IMR-90 (cell line): ENCODE measurements at regions not wholly inside any gene's neighbourhood (a gene's known extent, or its start where the extent isn't known, plus 50 kb on each side); places are given as distances from the start of the nearest gene placed in this dataset.
A peak's percentile ranks its signal among the peaks of the same experiment; 100 is the strongest.

Experiments used
- ATAC-seq: fragments of 200-7000 bp; cut with Tn5 transposase; 2 replicates; pipeline ENCODE4 v1.9.1; 2020; ENCODE audit warnings: low read depth, mild to moderate bottlenecking, moderate library complexity
- BruUV-seq: library from RNA; stranded (reverse); fragments of 400-500 nt; replicated peaks from 2 replicates; lab custom pipeline; 2021; lab: Mats Ljungman, UMichigan
- CTCF ChIA-PET: fragments of 300-600 bp; formaldehyde crosslinking; extraction: SDS; loops from one replicate; lab custom pipeline; 2021; ENCODE audit warnings: antibody characterized with exemption; lab: Yijun Ruan, JAX
- POLR2A ChIA-PET: fragments of 300-600 bp; sonication (Branson Sonifier 250); formaldehyde crosslinking; loops from one replicate; lab custom pipeline; 2022; ENCODE audit warnings: antibody characterized with exemption; ENCODE audit not compliant: unreplicated experiment; lab: Charles Lee
- DNase-seq: peaks from one replicate; pipeline ENCODE4 v3.0.0; 2013
- H2AFZ ChIP-seq: replicated peaks from 2 replicates; pipeline ENCODE3; 2013; ENCODE audit warnings: low read length, mild to moderate bottlenecking; ENCODE audit not compliant: poor library complexity
- H2AK5ac ChIP-seq: 2 replicates; pipeline ENCODE4 v1.6.1; 2013; ENCODE audit warnings: low read depth, low read length, inconsistent platforms
- H2AK9ac ChIP-seq: replicated peaks from 2 replicates; pipeline ENCODE3; 2013; ENCODE audit warnings: mild to moderate bottlenecking, low read depth, low read length, moderate library complexity; ENCODE audit not compliant: poor library complexity
- H2BK120ac ChIP-seq: 2 replicates; pipeline ENCODE4 v1.6.1; 2013; ENCODE audit warnings: low read depth, low read length, inconsistent platforms
- H2BK15ac ChIP-seq: 3 replicates; pipeline ENCODE4 v1.6.1; 2013; ENCODE audit warnings: low read depth, low read length, inconsistent platforms
- H2BK20ac ChIP-seq: 2 replicates; pipeline ENCODE4 v1.6.1; 2013; ENCODE audit warnings: low read depth, mild to moderate bottlenecking, inconsistent platforms, low read length, moderate library complexity
- H2BK5ac ChIP-seq: 2 replicates; pipeline ENCODE4 v1.6.1; 2013; ENCODE audit warnings: mild to moderate bottlenecking, low read depth, low read length, inconsistent platforms; ENCODE audit not compliant: poor library complexity, severe bottlenecking
- H3K14ac ChIP-seq: replicated peaks from 2 replicates; pipeline ENCODE4 v1.6.1; 2013; ENCODE audit warnings: low read depth, low read length, inconsistent platforms
- H3K18ac ChIP-seq: 2 replicates; pipeline ENCODE4 v1.6.1; 2013; ENCODE audit warnings: low read depth, low read length, control low read depth
- H3K23ac ChIP-seq: 2 replicates; pipeline ENCODE4 v1.6.1; 2013; ENCODE audit warnings: low read depth, low read length, inconsistent platforms
- H3K27ac ChIP-seq: 2 replicates; pipeline ENCODE4 v1.5.1; 2013; ENCODE audit warnings: mild to moderate bottlenecking, control low read depth, low read length; ENCODE audit not compliant: insufficient read depth
- H3K27me3 ChIP-seq: 2 replicates; pipeline ENCODE4 v1.6.1; 2013; ENCODE audit warnings: low read length; ENCODE audit not compliant: control insufficient read depth, insufficient read depth
- H3K36me3 ChIP-seq: 2 replicates; pipeline ENCODE4 v1.6.1; 2013; ENCODE audit warnings: low read length, mixed read lengths; ENCODE audit not compliant: control insufficient read depth, insufficient read depth
- H3K4ac ChIP-seq: 2 replicates; pipeline ENCODE4 v1.6.1; 2013; ENCODE audit warnings: low read depth, low read length, inconsistent platforms
- H3K4me1 ChIP-seq: 2 replicates; pipeline ENCODE4 v1.6.1; 2013; ENCODE audit warnings: low read length, mixed read lengths; ENCODE audit not compliant: control insufficient read depth, insufficient read depth
- H3K4me2 ChIP-seq: 2 replicates; pipeline ENCODE4 v1.6.1; 2013; ENCODE audit warnings: low read depth, mild to moderate bottlenecking, control low read depth, low read length, moderate library complexity
- H3K4me3 ChIP-seq: 2 replicates; pipeline ENCODE4 v1.5.1; 2013; ENCODE audit warnings: low read depth, mild to moderate bottlenecking, control low read depth, low read length, moderate library complexity; ENCODE audit not compliant: insufficient read depth
- H3K56ac ChIP-seq: 2 replicates; pipeline ENCODE4 v1.6.1; 2013; ENCODE audit warnings: low read length, inconsistent platforms; ENCODE audit not compliant: insufficient read depth; ENCODE audit errors: extremely low read depth
- H3K79me1 ChIP-seq, 2 experiments: 2 replicates each; pipeline ENCODE4 v1.6.1; 2013; ENCODE audit warnings: low read length in 2 of 2, inconsistent platforms in 1 of 2, low read depth in 1 of 2
- H3K9ac ChIP-seq: 2 replicates; pipeline ENCODE4 v1.6.1; 2013; ENCODE audit warnings: low read depth, low read length, control low read depth
- H3K9me1 ChIP-seq: 2 replicates; pipeline ENCODE4 v1.6.1; 2013; ENCODE audit warnings: low read length, inconsistent platforms; ENCODE audit not compliant: insufficient read depth
- H3K9me3 ChIP-seq: 2 replicates; pipeline ENCODE4 v1.6.1; 2013; ENCODE audit warnings: low read length; ENCODE audit not compliant: control insufficient read depth, insufficient read depth
- H4K20me1 ChIP-seq: 2 replicates; pipeline ENCODE4 v1.6.1; 2013; ENCODE audit warnings: low read length, inconsistent platforms; ENCODE audit not compliant: insufficient read depth
- H4K5ac ChIP-seq: 2 replicates; pipeline ENCODE4 v1.6.1; 2013; ENCODE audit warnings: mild to moderate bottlenecking, low read depth, low read length, control low read depth
- H4K8ac ChIP-seq, 2 experiments: 2 replicates each; pipeline ENCODE4 v1.6.1; 2013; ENCODE audit warnings: low read depth in 2 of 2, low read length in 2 of 2, control low read depth in 1 of 2, inconsistent platforms in 1 of 2
- H4K91ac ChIP-seq: 2 replicates; pipeline ENCODE4 v1.6.1; 2013; ENCODE audit warnings: low read depth, low read length, inconsistent platforms; ENCODE audit not compliant: insufficient read depth
- BHLHE40 ChIP-seq: fragments of 150-350 bp; IDR thresholded peaks from 2 replicates; pipeline ENCODE4 v1.6.1; 2016; ENCODE audit warnings: mild to moderate bottlenecking, low read depth, low read length
- CEBPB ChIP-seq: IDR thresholded peaks from 2 replicates; pipeline ENCODE4 v1.6.1; 2012; ENCODE audit warnings: low read depth, low read length, improper control_type of control experiment
- CHD1 ChIP-seq: IDR thresholded peaks from 2 replicates; pipeline ENCODE4 v1.6.1; 2012; ENCODE audit warnings: low read depth, low read length, improper control_type of control experiment
- CTCF ChIP-seq: conservative IDR thresholded peaks from 2 replicates; pipeline ENCODE4 v1.5.1; 2012; ENCODE audit warnings: mild to moderate bottlenecking, low read depth, low read length, improper control_type of control experiment
- ELK1 ChIP-seq: fragments of 150-350 bp; IDR thresholded peaks from 2 replicates; pipeline ENCODE4 v1.6.1; 2016; ENCODE audit warnings: low read depth, mild to moderate bottlenecking, low read length, moderate library complexity, borderline replicate concordance
- FOS ChIP-seq: fragments of 150-350 bp; IDR thresholded peaks from 2 replicates; pipeline ENCODE4 v1.6.1; 2016; ENCODE audit warnings: low read depth, low read length
- MAFK ChIP-seq: IDR thresholded peaks from 2 replicates; pipeline ENCODE4 v1.6.1; 2012; ENCODE audit warnings: low read depth, low read length, improper control_type of control experiment
- MAZ ChIP-seq: IDR thresholded peaks from 2 replicates; pipeline ENCODE4 v1.6.1; 2012; ENCODE audit warnings: low read depth, mild to moderate bottlenecking, low read length, improper control_type of control experiment, moderate library complexity, borderline replicate concordance
- MXI1 ChIP-seq: IDR thresholded peaks from 2 replicates; pipeline ENCODE4 v1.6.1; 2012; ENCODE audit warnings: low read depth, mild to moderate bottlenecking, low read length, moderate library complexity, borderline replicate concordance
- NFE2L2 ChIP-seq: fragments of 150-350 bp; IDR thresholded peaks from 2 replicates; pipeline ENCODE4 v1.6.1; 2016; ENCODE audit warnings: low read depth, mild to moderate bottlenecking, low read length
- POLR2A ChIP-seq: IDR thresholded peaks from 2 replicates; pipeline ENCODE4 v1.6.1; 2012; ENCODE audit warnings: mild to moderate bottlenecking, low read depth, low read length
- RAD21 ChIP-seq: IDR thresholded peaks from 2 replicates; pipeline ENCODE4 v1.6.1; 2012; ENCODE audit warnings: low read length, improper control_type of control experiment
- RCOR1 ChIP-seq: IDR thresholded peaks from 2 replicates; pipeline ENCODE4 v1.6.1; 2012; ENCODE audit warnings: mild to moderate bottlenecking, low read length, improper control_type of control experiment; ENCODE audit not compliant: insufficient replicate concordance
- RFX5 ChIP-seq: IDR thresholded peaks from 2 replicates; pipeline ENCODE4 v1.8.0; 2012; ENCODE audit warnings: low read depth, mild to moderate bottlenecking, low read length, moderate library complexity
- SMC3 ChIP-seq: fragments of 150-350 bp; IDR thresholded peaks from 2 replicates; pipeline ENCODE4 v1.6.1; 2016; ENCODE audit warnings: low read depth, mild to moderate bottlenecking, antibody characterized with exemption, low read length, moderate library complexity
- USF2 ChIP-seq: fragments of 150-350 bp; IDR thresholded peaks from 2 replicates; pipeline ENCODE4 v1.6.1; 2017; ENCODE audit warnings: mild to moderate bottlenecking, antibody characterized with exemption, low read length, low read depth
- WGBS, 2 experiments: methylation state at CpG; one replicate each; pipeline versions ENCODE4 v1.1.5 to v1.1.7; 2013; ENCODE audit warnings: missing lambda C conversion rate in 2 of 2; ENCODE audit not compliant: insufficient read length in 1 of 2; ENCODE audit errors: extremely low coverage in 2 of 2; 5-methylcytosine and 5-hydroxymethylcytosine counted together
- dilution Hi-C: fragments of 300-500 bp; cut with HindIII; formaldehyde crosslinking; loops from one replicate; pipeline ENCODE4 v1.14.3; 2018; ENCODE audit warnings: low sequenced_read_pairs; ENCODE audit not compliant: unreplicated experiment
- in situ Hi-C: fragments of 300-500 bp; cut with MboI; formaldehyde crosslinking; loops from 3 replicates; pipeline ENCODE4 v1.14.3; 2019; ENCODE audit warnings: low sequenced_read_pairs, inconsistent platforms, mixed read lengths
- intact Hi-C: fragments of 100-400 bp; cut with micrococcal nuclease; formaldehyde crosslinking; loops from 2 replicates; pipeline ENCODE4 v1.10.0; 2022

- ChIA-PET CTCF (interaction anchor here (1.0 kb wide), 1 partner anchor 155 kb away, joined by 3 read pairs; no protein-coding TSS in a partner anchor), POLR2A (no interaction called here)
- dilution Hi-C loops = no loop called here
- Histone ChIP-seq H3K18ac (no peak overlapping the region), H3K14ac (peak overlapping the region; percentile 42; the same call in 1 of the 2 replicates), H3K23ac (no peak overlapping the region), H3K9me1 (peaks cover 19% of the 10 kb centered on the region), H4K91ac (no peak overlapping the region), H3K27ac (no peak overlapping the region), H2AK5ac (no peak overlapping the region), H3K4me2 (no peak overlapping the region), H4K5ac (no peak overlapping the region), H2BK5ac (no peak overlapping the region), H2AFZ (peak overlapping the region; percentile 34), H3K56ac (no peak overlapping the region), H3K4me3 (no peak overlapping the region), H3K9me3 (no peaks in the 10 kb centered on the region), H2BK15ac (no peak overlapping the region), H3K79me1 (no peaks in the 10 kb centered on the region), H2AK9ac (no peak overlapping the region), H4K8ac (peak overlapping the region in 1 of 2 experiments; percentile 49; a peak in 1 of 4 replicates), H2BK20ac (peak overlapping the region; percentile 60; the same call in 1 of the 2 replicates), H3K36me3 (no peaks in the 10 kb centered on the region), H3K4me1 (peaks cover 8% of the 10 kb centered on the region), H4K20me1 (no peaks in the 10 kb centered on the region), H3K27me3 (no peaks in the 10 kb centered on the region), H3K4ac (0 out of 2 replicates have a peak overlapping the region, but pooled peaks have one; percentile 4), H3K9ac (no peak overlapping the region), H2BK120ac (peak overlapping the region; percentile 57; the same call in 1 of the 2 replicates)
- 20% methylated on average over 1 of the region's 2 CpGs; no CpG with 5 or more reads in 1 of the 2 experiments for WGBS, 2 experiments
- intact Hi-C loops = no loop called here
- DNase-seq (peak; percentile 10), ATAC-seq (no peak)
- in situ Hi-C loops = loop anchor here (25.0 kb wide), 1 partner anchor 848 kb away; no protein-coding TSS in a partner anchor
- BruUV-seq = no TSS peak
- TF ChIP-seq CHD1 (no peak), CEBPB (no peak), MAFK (no peak), BHLHE40 (no peak), MXI1 (no peak), RFX5 (no peak), POLR2A (no peak), SMC3 (no peak), MAZ (no peak), RAD21 (no peak), ELK1 (no peak), USF2 (no peak), CTCF (no peak), RCOR1 (no peak), NFE2L2 (no peak), FOS (no peak)
Observed at GRCh38 chr1:93014168-93014567, 52.9 kb upstream of the DIPK1A start.
